ENCODE measurements at regions not wholly inside any gene's neighbourhood (a gene's known extent, or its start where the extent isn't known, plus 50 kb on each side); places are given as distances from the start of the nearest gene placed in this dataset.

DNA sequence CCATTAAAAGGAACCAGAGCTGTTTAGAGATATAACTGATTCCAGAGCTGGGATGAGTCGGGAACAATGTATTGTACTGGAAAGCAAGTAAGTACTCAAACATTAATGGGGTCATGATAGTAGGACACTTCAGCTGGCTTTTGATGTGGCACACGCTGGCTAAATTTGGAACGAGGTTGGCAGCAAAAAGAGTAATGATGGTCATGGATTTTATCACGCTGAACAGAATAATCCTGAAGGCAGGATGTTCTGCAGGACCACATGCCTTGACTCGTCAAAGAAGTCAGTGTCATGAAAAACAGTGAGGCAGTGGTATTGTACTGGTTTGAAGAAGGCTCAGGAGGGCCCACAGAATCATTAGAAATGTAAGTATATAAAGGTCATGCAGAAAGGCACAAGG lies 220.3 kb downstream of the SNX13 start:
- in situ Hi-C loops (cut with MboI; ENCODE audit: low pct_unique_long_range_greater_than_20kb in 2 of 9, low sequenced_read_pairs in 9 of 9, unreplicated experiment in 9 of 9) = loop anchor here in 3 of 9 experiments (25.0 kb wide), 1 partner anchor 617 kb away; no protein-coding TSS in a partner anchor
- H3K27ac ChIP-seq = no peak overlapping the region

DNA sequence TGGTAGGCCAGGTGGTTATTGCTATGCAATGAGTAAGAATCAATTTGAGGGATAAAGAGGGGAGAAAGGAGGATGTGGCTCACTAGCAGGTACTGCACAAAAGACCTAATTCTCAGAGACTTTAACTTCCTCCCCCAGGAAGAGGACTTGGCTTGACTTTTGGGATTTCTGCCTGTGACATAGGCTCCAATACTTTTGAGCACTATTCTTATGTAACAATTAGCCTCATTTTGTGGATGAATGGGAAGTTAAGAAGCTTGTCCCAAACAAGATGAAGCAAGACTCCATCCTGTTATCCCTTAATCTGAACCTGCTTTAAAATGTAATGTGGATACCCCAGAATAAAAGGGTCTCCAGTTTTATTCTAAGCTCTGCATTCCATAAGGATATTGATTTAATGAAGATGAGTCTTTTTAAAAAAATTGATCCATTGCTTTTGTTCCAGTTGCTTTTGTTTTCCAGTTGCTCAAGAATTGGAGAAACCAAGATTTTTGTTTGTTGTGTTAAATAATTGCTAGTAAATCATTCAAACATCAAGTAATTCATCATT lies 218.5 kb downstream of the SNX13 start:
- ATAC-seq (replicated peaks in 6 of 8) = no peak
- in situ Hi-C loops (cut with MboI; ENCODE audit: low pct_unique_long_range_greater_than_20kb in 2 of 9, low sequenced_read_pairs in 9 of 9, unreplicated experiment in 9 of 9) = loop anchor here in 3 of 9 experiments (25.0 kb wide), 1 partner anchor 615 kb away; no protein-coding TSS in a partner anchor
- Histone ChIP-seq H3K4me3 (no peak overlapping the region), H3K27ac (no peak overlapping the region), H3K4me1 (replicated peaks in 1 of 2) (no peaks in the 10 kb centered on the region)

More for the DNA sequence above, 220.3 kb downstream of the SNX13 start:
- WGBS, 10 experiments = 31 to 100% (median 91%) methylated on average over 1 to 5 of the region's 5 CpGs; no CpG with 5 or more reads in 2 of the 10 experiments
- ATAC-seq (replicated peaks in 6 of 8) = no peak
- Histone ChIP-seq H3K4me3 (no peak overlapping the region), H3K4me1 (replicated peaks in 1 of 2) (no peaks in the 10 kb centered on the region)

DNA sequence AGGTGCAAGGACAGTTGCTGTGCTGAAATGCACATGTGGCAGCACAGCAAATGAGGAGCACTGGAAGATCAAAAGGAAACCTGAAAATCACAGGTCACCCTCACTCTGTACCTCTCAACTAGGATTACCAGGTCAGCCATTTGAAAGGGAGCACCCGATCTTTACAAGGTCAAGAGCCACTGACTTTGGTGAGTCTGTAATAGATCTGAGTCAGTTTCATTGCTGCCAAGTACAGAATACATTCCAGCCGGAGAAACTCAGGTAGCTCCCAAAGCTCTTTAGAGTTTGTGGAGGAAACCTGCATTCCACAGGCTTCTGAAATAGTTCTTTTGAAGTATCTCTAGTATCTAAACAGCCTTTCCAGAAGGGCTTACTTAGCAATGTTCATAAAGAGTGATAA lies 217.5 kb downstream of the SNX13 start:
- in situ Hi-C loops (cut with MboI; ENCODE audit: low pct_unique_long_range_greater_than_20kb in 2 of 9, low sequenced_read_pairs in 9 of 9, unreplicated experiment in 9 of 9) = loop anchor here in 3 of 9 experiments (25.0 kb wide), 1 partner anchor 615 kb away; no protein-coding TSS in a partner anchor
- WGBS, 10 experiments = 50 to 100% (median 70%) methylated on average over 1 to 2 of the region's 2 CpGs; no CpG with 5 or more reads in 2 of the 10 experiments
- no peak for ATAC-seq (replicated peaks in 6 of 8)

DNA sequence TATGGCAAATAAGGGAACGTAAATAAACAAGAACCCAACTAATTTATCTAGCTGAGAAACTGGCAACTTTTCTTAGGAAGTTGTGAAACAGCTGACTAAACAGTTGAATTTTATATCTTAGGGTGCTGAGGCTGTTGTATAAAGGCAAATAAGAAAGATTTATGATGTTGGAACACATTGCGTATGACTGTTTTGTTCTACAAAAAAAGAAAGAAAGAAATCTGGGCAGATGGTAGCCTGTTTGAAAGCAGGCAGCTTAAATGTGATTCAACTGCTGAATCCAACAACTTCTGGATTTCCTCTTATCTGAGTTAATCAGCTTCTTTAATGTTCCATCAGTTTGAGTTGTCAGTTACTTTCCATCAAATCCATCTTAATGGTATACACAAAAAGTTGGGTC lies 214.5 kb downstream of the SNX13 start:
- 12 to 100% (median 71%) methylated on average over 1 to 2 of the region's 2 CpGs; no CpG with 5 or more reads in 1 of the 10 experiments for WGBS, 10 experiments
- H3K27ac ChIP-seq = no peak overlapping the region
- ATAC-seq (replicated peaks in 6 of 8) = peak in 1 of 8 experiments; percentile 57
- in situ Hi-C loops (cut with MboI; ENCODE audit: low pct_unique_long_range_greater_than_20kb in 2 of 9, low sequenced_read_pairs in 9 of 9, unreplicated experiment in 9 of 9) = no loop called here
- H3K4me3 ChIP-seq = no peak overlapping the region
- no peaks in the 10 kb centered on the region for H3K4me1 ChIP-seq (replicated peaks in 1 of 2)

More for the DNA sequence above, 217.5 kb downstream of the SNX13 start:
- Histone ChIP-seq H3K4me1 (replicated peaks in 1 of 2) (no peaks in the 10 kb centered on the region), H3K4me3 (no peak overlapping the region), H3K27ac (no peak overlapping the region)

DNA sequence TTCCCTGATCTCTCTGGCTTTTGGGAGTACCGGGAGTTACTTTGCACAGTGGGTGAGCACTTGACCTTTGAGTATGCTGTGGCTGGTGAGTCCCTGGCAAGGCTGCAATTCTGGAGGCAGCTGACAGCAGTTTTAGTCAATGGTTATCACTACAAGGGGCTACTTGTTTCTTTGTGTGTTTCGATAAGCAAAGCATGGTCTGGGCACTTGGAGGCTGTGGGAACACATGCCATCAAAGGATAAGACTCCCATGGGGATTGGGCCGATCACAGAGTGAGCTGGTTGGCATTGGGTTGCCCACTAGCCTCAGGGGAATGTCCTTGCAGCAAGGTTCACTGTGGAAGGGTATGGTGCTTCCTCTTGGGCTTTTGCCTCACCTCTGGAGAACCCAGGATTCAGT lies 208.2 kb downstream of the SNX13 start:
- no peaks in the 10 kb centered on the region for H3K4me1 ChIP-seq (replicated peaks in 1 of 2)
- ATAC-seq (replicated peaks in 6 of 8) = no peak
- WGBS, 10 experiments = 10 to 100% (median 93%) methylated on average over 1 to 3 of the region's 3 CpGs; no CpG with 5 or more reads in 4 of the 10 experiments
- no peak overlapping the region for H3K27ac ChIP-seq
- no peak overlapping the region for H3K4me3 ChIP-seq
- in situ Hi-C loops (cut with MboI; ENCODE audit: low pct_unique_long_range_greater_than_20kb in 2 of 9, low sequenced_read_pairs in 9 of 9, unreplicated experiment in 9 of 9) = no loop called here
